Uterus (tissue), 2 donors: ENCODE measurements at regions not wholly inside any gene's neighbourhood (a gene's known extent, or its start where the extent isn't known, plus 50 kb on each side); places are given as distances from the start of the nearest gene placed in this dataset.

Experiments used
- POLR2A ChIP-seq, 2 donors: fragments of 450-650 bp; IDR thresholded peaks; one replicate each; pipeline ENCODE4 v1.6.1; 2016; ENCODE audit warnings: antibody characterized with exemption in 2 of 2, mild to moderate bottlenecking in 1 of 2, moderate library complexity in 1 of 2
- TF ChIP-seq, protein P1 (sequence below), 4 experiments: fragments of 200-600 bp in 2 of 4; fragments of 450-650 bp in 2 of 4; sonication (generic) in 2 of 4; IDR thresholded peaks; one replicate each; pipeline ENCODE4 v1.5.1; 2016 to 2019; ENCODE audit warnings: antibody characterized with exemption in 4 of 4, mild to moderate bottlenecking in 2 of 4, moderate library complexity in 1 of 4

DNA sequence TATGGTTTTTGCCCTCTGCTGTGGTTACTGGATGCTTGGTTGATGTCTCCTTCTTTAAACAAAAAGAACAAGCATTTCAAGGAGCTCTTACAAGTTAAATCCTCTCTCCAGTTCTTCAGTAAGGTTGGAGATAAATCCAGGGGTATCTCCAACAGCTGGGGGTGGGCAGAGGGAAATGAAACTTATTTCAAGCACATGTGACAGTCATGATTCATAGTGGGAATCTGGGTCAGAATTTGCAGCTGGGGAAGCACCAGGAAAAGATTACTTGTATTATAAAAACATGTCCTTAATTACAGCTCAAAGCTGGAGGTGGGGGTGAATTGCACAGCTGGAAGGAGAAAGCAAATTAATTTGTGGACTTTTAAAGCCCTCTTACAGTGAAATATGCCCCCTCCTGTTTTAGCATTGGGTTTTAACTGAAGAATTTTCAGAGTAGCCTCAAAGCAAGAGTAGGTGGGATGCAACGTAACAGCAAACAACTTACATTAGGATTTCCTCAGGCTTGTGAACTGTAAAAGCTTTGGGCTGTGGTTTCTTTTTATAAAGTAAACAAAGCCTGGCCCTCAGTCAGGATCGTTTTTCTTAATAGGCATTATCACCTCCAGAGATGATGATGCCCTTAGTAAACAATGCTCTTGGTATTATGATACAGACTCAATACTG, 596.4 kb downstream of the NYAP2 start:
- TF ChIP-seq POLR2A (IDR thresholded peaks at IDR 0.05), result no peak
- TF ChIP-seq, protein P1, sequence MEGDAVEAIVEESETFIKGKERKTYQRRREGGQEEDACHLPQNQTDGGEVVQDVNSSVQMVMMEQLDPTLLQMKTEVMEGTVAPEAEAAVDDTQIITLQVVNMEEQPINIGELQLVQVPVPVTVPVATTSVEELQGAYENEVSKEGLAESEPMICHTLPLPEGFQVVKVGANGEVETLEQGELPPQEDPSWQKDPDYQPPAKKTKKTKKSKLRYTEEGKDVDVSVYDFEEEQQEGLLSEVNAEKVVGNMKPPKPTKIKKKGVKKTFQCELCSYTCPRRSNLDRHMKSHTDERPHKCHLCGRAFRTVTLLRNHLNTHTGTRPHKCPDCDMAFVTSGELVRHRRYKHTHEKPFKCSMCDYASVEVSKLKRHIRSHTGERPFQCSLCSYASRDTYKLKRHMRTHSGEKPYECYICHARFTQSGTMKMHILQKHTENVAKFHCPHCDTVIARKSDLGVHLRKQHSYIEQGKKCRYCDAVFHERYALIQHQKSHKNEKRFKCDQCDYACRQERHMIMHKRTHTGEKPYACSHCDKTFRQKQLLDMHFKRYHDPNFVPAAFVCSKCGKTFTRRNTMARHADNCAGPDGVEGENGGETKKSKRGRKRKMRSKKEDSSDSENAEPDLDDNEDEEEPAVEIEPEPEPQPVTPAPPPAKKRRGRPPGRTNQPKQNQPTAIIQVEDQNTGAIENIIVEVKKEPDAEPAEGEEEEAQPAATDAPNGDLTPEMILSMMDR (IDR thresholded peaks at IDR 0.05), result no peak
